ENCODE measurements at regions not wholly inside any gene's neighbourhood (a gene's known extent, or its start where the extent isn't known, plus 50 kb on each side); places are given as distances from the start of the nearest gene placed in this dataset.

DNA sequence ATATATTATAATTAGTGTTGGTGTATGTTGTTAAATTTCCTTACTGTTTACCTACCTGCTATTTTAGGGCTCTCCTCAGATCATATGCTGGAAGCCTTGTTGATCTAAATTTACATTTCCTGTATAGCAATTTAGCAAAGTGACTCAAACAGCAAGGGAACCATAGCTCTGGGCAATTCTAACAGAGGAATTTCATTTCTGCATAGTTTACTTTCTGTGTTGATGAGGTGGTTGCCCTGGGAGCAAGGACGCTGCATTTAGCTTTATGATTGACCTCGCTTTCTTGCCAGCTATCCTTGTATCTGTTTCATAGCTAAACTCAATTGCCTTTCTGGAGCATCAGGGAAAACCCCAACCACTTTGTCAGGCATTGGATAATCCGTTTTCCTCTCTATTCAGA, 810.8 kb downstream of the GRIK2 start:
- Histone ChIP-seq H3K36me3 (ENCODE audit: low read depth) (no peaks in the 10 kb centered on the region), H3K9me3 (ENCODE audit: insufficient read depth, low read depth) (no peaks in the 10 kb centered on the region), H3K79me2 (ENCODE audit: low read depth) (no peaks in the 10 kb centered on the region), H3K4me3 (no peak overlapping the region), H4K20me1 (ENCODE audit: insufficient read depth) (no peaks in the 10 kb centered on the region), H3K27ac (no peak overlapping the region), H3K4me2 (no peak overlapping the region), H3K27me3 (ENCODE audit: insufficient read depth, low read depth) (no peaks in the 10 kb centered on the region), H2AFZ (no peak overlapping the region), H3K4me1 (replicated peaks; ENCODE audit: insufficient read depth) (no peaks in the 10 kb centered on the region), H3F3A (ENCODE audit: insufficient read depth, low read depth) (no peaks in the 10 kb centered on the region), H3K9me2 (ENCODE audit: insufficient read depth) (no peaks in the 10 kb centered on the region; the same call in 1 of the 2 replicates)
- TF ChIP-seq EZH2 (IDR thresholded peaks at IDR 0.05; ENCODE audit: low read depth): no peak
- TF ChIP-seq, protein P1, sequence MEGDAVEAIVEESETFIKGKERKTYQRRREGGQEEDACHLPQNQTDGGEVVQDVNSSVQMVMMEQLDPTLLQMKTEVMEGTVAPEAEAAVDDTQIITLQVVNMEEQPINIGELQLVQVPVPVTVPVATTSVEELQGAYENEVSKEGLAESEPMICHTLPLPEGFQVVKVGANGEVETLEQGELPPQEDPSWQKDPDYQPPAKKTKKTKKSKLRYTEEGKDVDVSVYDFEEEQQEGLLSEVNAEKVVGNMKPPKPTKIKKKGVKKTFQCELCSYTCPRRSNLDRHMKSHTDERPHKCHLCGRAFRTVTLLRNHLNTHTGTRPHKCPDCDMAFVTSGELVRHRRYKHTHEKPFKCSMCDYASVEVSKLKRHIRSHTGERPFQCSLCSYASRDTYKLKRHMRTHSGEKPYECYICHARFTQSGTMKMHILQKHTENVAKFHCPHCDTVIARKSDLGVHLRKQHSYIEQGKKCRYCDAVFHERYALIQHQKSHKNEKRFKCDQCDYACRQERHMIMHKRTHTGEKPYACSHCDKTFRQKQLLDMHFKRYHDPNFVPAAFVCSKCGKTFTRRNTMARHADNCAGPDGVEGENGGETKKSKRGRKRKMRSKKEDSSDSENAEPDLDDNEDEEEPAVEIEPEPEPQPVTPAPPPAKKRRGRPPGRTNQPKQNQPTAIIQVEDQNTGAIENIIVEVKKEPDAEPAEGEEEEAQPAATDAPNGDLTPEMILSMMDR (conservative IDR thresholded peaks at IDR 0.05): no peak
- POLR2A ChIA-PET (ENCODE audit: unreplicated experiment): no interaction called here
- CTCF ChIA-PET: no interaction called here
- BruUV-seq (replicated peaks): no TSS peak
- no peak for DNase-seq
- intact Hi-C loops (cut with micrococcal nuclease; ENCODE audit: unreplicated experiment): no loop called here

DNA sequence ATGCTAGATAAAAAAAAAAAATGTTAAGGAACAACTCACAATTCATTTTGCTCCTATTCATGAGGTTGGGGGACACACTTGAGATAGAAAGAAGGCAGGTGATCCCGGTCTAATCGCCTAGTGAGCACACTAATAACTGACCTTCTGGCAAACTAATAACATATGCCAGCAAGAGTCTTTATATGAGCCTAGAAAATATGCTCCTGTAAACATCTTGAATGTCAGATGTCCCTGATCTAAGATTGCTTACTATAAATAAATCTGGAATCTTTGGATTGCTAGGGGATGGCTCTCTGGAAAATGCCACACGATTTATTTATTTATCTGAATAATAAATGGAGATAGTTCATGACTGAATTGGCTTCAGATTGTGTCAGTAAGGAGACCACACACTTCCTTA, 821.9 kb downstream of the GRIK2 start:
- TF ChIP-seq EZH2 (IDR thresholded peaks at IDR 0.05; ENCODE audit: low read depth): no peak
- TF ChIP-seq, protein P1 (conservative IDR thresholded peaks at IDR 0.05): no peak
- intact Hi-C loops (cut with micrococcal nuclease; ENCODE audit: unreplicated experiment): no loop called here
- Histone ChIP-seq H3K9me2 (ENCODE audit: insufficient read depth) (peaks cover 4% of the 10 kb centered on the region; the same call in 1 of the 2 replicates), H3K4me1 (replicated peaks; ENCODE audit: insufficient read depth) (no peaks in the 10 kb centered on the region), H2AFZ (no peak overlapping the region), H3F3A (ENCODE audit: insufficient read depth, low read depth) (no peaks in the 10 kb centered on the region), H3K27ac (no peak overlapping the region), H3K9me3 (ENCODE audit: insufficient read depth, low read depth) (no peaks in the 10 kb centered on the region), H3K27me3 (ENCODE audit: insufficient read depth, low read depth) (no peaks in the 10 kb centered on the region), H3K4me3 (no peak overlapping the region), H3K36me3 (ENCODE audit: low read depth) (no peaks in the 10 kb centered on the region), H3K4me2 (no peak overlapping the region), H4K20me1 (ENCODE audit: insufficient read depth) (no peaks in the 10 kb centered on the region), H3K79me2 (ENCODE audit: low read depth) (no peaks in the 10 kb centered on the region)
- no TSS peak for BruUV-seq (replicated peaks)
- POLR2A ChIA-PET (ENCODE audit: unreplicated experiment): no interaction called here
- CTCF ChIA-PET: no interaction called here
- no peak for DNase-seq

DNA sequence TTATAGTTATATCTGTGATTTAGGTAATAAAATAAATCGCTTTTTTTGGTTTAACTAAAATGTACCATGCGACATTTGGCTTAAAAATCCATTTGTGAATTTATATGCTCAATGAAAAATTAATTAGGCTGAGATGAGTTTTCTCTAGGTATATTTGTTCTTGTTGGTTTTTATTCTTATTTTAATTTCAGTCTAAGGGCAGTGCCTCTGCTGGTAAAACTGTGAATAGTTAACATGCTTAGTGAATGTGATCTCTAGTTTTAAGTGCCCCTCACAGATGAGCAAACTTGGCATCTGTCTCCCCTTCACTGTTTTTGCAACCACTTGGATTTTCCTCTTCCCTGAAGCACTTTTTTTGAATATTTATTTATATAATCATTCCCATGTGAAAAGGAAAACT, 822.7 kb downstream of the GRIK2 start:
- Histone ChIP-seq H3K4me3 (no peak overlapping the region), H3F3A (ENCODE audit: insufficient read depth, low read depth) (no peaks in the 10 kb centered on the region), H3K4me2 (no peak overlapping the region), H3K79me2 (ENCODE audit: low read depth) (no peaks in the 10 kb centered on the region), H3K9me2 (ENCODE audit: insufficient read depth) (no peaks in the 10 kb centered on the region), H3K27me3 (ENCODE audit: insufficient read depth, low read depth) (no peaks in the 10 kb centered on the region), H3K27ac (no peak overlapping the region), H2AFZ (no peak overlapping the region), H4K20me1 (ENCODE audit: insufficient read depth) (no peaks in the 10 kb centered on the region), H3K4me1 (replicated peaks; ENCODE audit: insufficient read depth) (no peaks in the 10 kb centered on the region), H3K36me3 (ENCODE audit: low read depth) (no peaks in the 10 kb centered on the region), H3K9me3 (ENCODE audit: insufficient read depth, low read depth) (no peaks in the 10 kb centered on the region)
- BruUV-seq (replicated peaks): no TSS peak
- no peak for DNase-seq
- TF ChIP-seq, protein P1 (conservative IDR thresholded peaks at IDR 0.05): no peak
- TF ChIP-seq EZH2 (IDR thresholded peaks at IDR 0.05; ENCODE audit: low read depth): no peak
- ChIA-PET CTCF (no interaction called here), POLR2A (ENCODE audit: unreplicated experiment) (no interaction called here)
- intact Hi-C loops (cut with micrococcal nuclease; ENCODE audit: unreplicated experiment): no loop called here
